SU-DHL-6 (cell line): ENCODE measurements at regions not wholly inside any gene's neighbourhood (a gene's known extent, or its start where the extent isn't known, plus 50 kb on each side); places are given as distances from the start of the nearest gene placed in this dataset.

Experiments
- H2AFZ ChIP-seq: fragments of 200-600 bp; sonication (generic); 2 replicates; pipeline ENCODE4 v1.6.1; 2014; ENCODE audit warnings: low read depth, mild to moderate bottlenecking, moderate library complexity, mixed read lengths, antibody characterized with exemption, low read length; ENCODE audit not compliant: severe bottlenecking
- H3F3A ChIP-seq: fragments of 200-600 bp; shearing (Covaris generic); 2 replicates; pipeline ENCODE4 v1.6.0; 2016; ENCODE audit warnings: antibody characterized with exemption, mild to moderate bottlenecking; ENCODE audit not compliant: insufficient read depth
- H3K27ac ChIP-seq: fragments of 200-600 bp; sonication (generic); 2 replicates; pipeline ENCODE4 v1.5.1; 2016; ENCODE audit warnings: low read depth, mild to moderate bottlenecking, low read length, moderate library complexity, mixed read lengths
- H3K27me3 ChIP-seq: fragments of 200-600 bp; sonication (generic), shearing (Covaris generic); 2 replicates; pipeline ENCODE4 v1.6.0; 2014; ENCODE audit warnings: mild to moderate bottlenecking, low read length
- H3K36me3 ChIP-seq: fragments of 200-600 bp; sonication (generic); 2 replicates; pipeline ENCODE4 v1.6.1; 2014; ENCODE audit warnings: mild to moderate bottlenecking, low read length, mixed read lengths
- H3K4me2 ChIP-seq: fragments of 300-600, 200-600 bp; shearing (Covaris generic), sonication (generic); 2 replicates; pipeline ENCODE4 v1.6.0; 2014; ENCODE audit warnings: low read length, low read depth, mild to moderate bottlenecking; ENCODE audit not compliant: poor library complexity, severe bottlenecking
- H3K4me3 ChIP-seq: fragments of 200-600 bp; sonication (generic); 2 replicates; pipeline ENCODE4 v1.5.1; 2014; ENCODE audit warnings: antibody characterized with exemption, low read length, mild to moderate bottlenecking, mixed read lengths; ENCODE audit not compliant: insufficient read depth, poor library complexity, severe bottlenecking
- H3K79me2 ChIP-seq: fragments of 200-600 bp; sonication (generic); 2 replicates; pipeline ENCODE4 v1.6.1; 2014; ENCODE audit warnings: mild to moderate bottlenecking, low read length, moderate library complexity; ENCODE audit not compliant: insufficient read depth
- H3K9ac ChIP-seq: fragments of 200-600 bp; sonication (generic); 2 replicates; pipeline ENCODE4 v1.7.0; 2014; ENCODE audit warnings: mild to moderate bottlenecking, low read length
- H3K9me2 ChIP-seq: fragments of 200-600 bp; sonication (generic); replicated peaks from 2 replicates; pipeline ENCODE4 v1.6.1; 2014; ENCODE audit warnings: low read length; ENCODE audit not compliant: insufficient read depth
- H3K9me3 ChIP-seq: fragments of 200-600 bp; sonication (generic); 2 replicates; pipeline ENCODE4 v1.6.1; 2014; ENCODE audit warnings: low read length, mixed read lengths; ENCODE audit not compliant: insufficient read depth
- H4K20me1 ChIP-seq: fragments of 200-600 bp; sonication (generic); 2 replicates; pipeline ENCODE4 v1.6.1; 2014; ENCODE audit warnings: low read depth, mild to moderate bottlenecking, antibody characterized with exemption, low read length, moderate library complexity, mixed read lengths
- EZH2phosphoT487 ChIP-seq: fragments of 200-600 bp; sonication (generic), shearing (Covaris generic); conservative IDR thresholded peaks from 2 replicates; pipeline ENCODE4 v1.6.1; 2018; ENCODE audit warnings: mild to moderate bottlenecking, antibody characterized with exemption, low read length, moderate library complexity, mixed read lengths
- TF ChIP-seq, protein P1 (sequence below): fragments of 200-600 bp; sonication (generic); IDR thresholded peaks from one replicate; pipeline ENCODE4 v1.5.1; 2017; ENCODE audit warnings: antibody characterized with exemption, mild to moderate bottlenecking, low read length, moderate library complexity; ENCODE audit not compliant: insufficient read depth, poor library complexity, severe bottlenecking

DNA sequence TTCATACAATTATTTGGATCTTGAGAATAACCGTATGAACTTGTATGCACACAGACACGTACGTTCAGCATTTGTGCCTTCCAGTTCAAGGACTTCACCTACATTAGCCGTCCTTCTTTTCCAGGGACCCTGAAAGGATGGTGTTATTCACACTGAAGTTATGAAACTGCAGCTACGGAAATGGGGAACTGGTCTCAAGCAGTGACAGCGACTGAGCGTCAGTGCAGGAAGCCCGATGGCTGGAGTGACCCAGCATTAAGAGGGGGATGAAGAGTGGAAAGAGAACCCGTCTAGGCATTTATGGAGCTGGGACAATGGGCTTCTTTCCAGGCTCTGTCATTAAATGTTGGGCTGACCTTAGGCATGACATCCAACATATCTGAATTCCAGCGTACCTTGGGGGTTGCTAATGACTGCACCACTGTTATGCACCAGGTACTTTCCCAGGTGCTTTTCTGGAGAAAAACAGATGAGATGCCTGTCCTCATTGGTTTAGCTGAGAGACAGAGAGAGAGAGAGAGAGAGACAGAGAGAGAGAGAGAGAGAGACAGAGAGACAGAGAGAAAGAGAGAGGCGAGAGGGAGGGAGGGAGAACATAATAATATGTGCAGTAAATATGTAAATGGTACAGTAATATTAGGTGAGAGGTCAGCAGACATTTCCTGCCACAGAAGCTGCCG, 204.7 kb upstream of the EXOC2 start:
- no peak for TF ChIP-seq EZH2phosphoT487
- TF ChIP-seq, protein P1, sequence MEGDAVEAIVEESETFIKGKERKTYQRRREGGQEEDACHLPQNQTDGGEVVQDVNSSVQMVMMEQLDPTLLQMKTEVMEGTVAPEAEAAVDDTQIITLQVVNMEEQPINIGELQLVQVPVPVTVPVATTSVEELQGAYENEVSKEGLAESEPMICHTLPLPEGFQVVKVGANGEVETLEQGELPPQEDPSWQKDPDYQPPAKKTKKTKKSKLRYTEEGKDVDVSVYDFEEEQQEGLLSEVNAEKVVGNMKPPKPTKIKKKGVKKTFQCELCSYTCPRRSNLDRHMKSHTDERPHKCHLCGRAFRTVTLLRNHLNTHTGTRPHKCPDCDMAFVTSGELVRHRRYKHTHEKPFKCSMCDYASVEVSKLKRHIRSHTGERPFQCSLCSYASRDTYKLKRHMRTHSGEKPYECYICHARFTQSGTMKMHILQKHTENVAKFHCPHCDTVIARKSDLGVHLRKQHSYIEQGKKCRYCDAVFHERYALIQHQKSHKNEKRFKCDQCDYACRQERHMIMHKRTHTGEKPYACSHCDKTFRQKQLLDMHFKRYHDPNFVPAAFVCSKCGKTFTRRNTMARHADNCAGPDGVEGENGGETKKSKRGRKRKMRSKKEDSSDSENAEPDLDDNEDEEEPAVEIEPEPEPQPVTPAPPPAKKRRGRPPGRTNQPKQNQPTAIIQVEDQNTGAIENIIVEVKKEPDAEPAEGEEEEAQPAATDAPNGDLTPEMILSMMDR, result no peak
- Histone ChIP-seq H3F3A (no peaks in the 10 kb centered on the region), H3K36me3 (no peaks in the 10 kb centered on the region), H3K27me3 (no peaks in the 10 kb centered on the region), H2AFZ (no peak overlapping the region), H3K4me3 (no peak overlapping the region), H3K4me2 (no peak overlapping the region), H3K9me3 (no peaks in the 10 kb centered on the region), H3K27ac (no peak overlapping the region), H4K20me1 (no peaks in the 10 kb centered on the region), H3K79me2 (no peaks in the 10 kb centered on the region), H3K9ac (no peak overlapping the region), H3K9me2 (no peaks in the 10 kb centered on the region)

DNA sequence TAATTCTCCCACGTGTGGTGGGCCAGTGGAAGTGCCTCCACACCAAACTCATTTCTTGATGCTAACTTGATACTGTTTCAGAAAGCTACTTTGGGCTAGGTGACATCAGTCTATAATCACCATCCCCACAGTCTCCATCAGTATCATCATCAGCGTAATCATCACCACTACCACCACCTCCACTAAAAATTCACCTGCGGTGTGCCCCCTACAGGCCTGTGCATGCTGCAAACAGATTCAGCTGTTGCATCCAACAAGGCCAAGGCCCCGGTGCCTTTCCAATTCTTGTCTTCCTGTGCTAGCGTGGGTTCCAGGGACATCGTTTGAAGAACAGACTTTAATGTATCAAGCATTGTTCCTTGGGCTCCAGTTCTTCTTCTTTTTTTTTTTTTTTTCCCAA, 201.3 kb upstream of the EXOC2 start:
- no peaks in the 10 kb centered on the region for H3K27me3 ChIP-seq
- H2AFZ ChIP-seq, result no peak overlapping the region
- TF ChIP-seq, protein P1, result peak; percentile 36
- no peak for TF ChIP-seq EZH2phosphoT487

DNA sequence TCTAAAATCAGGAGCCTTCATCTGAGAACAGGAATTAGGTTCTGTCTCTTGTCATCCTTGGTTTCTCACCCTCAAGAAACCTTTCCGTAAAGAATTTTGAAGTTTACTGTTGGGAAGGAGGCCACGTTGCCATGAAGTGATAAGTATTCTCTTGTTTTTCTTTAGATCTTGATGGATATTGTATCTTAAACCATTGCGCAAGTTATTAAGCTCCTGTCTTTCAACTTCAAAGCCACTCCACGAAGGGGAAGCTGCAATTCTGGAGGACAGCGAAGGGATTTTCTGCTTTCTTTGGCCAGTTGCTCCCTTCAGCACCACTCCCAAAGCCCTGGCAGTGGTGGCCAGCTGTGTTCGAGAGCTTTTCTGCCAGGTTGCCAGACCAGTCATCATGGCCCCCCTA, 198.1 kb upstream of the EXOC2 start:
- H3K36me3 ChIP-seq, result no peaks in the 10 kb centered on the region
- no peak overlapping the region for H3K4me3 ChIP-seq
- no peaks in the 10 kb centered on the region for H3K79me2 ChIP-seq
- no peaks in the 10 kb centered on the region for H3K27me3 ChIP-seq
- H4K20me1 ChIP-seq, result no peaks in the 10 kb centered on the region
- H3K9me2 ChIP-seq, result no peaks in the 10 kb centered on the region
- no peaks in the 10 kb centered on the region for H3K9me3 ChIP-seq
- no peak overlapping the region for H2AFZ ChIP-seq
- H3K4me2 ChIP-seq, result no peak overlapping the region
- no peak overlapping the region for H3K9ac ChIP-seq
- no peak for TF ChIP-seq EZH2phosphoT487
- TF ChIP-seq, protein P1, result no peak
- H3K27ac ChIP-seq, result no peak overlapping the region
- H3F3A ChIP-seq, result no peaks in the 10 kb centered on the region

More for the DNA sequence above, 201.3 kb upstream of the EXOC2 start:
- no peak overlapping the region for H3K4me2 ChIP-seq
- H3K9me3 ChIP-seq, result no peaks in the 10 kb centered on the region
- no peaks in the 10 kb centered on the region for H3K36me3 ChIP-seq
- no peaks in the 10 kb centered on the region for H4K20me1 ChIP-seq
- no peak overlapping the region for H3K27ac ChIP-seq
- H3K79me2 ChIP-seq, result no peaks in the 10 kb centered on the region
- H3F3A ChIP-seq, result no peaks in the 10 kb centered on the region
- no peaks in the 10 kb centered on the region for H3K9me2 ChIP-seq
- H3K4me3 ChIP-seq, result no peak overlapping the region
- H3K9ac ChIP-seq, result no peak overlapping the region
